ENCODE measurements at regions not wholly inside any gene's neighbourhood (a gene's known extent, or its start where the extent isn't known, plus 50 kb on each side); places are given as distances from the start of the nearest gene placed in this dataset.
A peak's percentile ranks its signal among the peaks of the same experiment; 100 is the strongest.

DNA sequence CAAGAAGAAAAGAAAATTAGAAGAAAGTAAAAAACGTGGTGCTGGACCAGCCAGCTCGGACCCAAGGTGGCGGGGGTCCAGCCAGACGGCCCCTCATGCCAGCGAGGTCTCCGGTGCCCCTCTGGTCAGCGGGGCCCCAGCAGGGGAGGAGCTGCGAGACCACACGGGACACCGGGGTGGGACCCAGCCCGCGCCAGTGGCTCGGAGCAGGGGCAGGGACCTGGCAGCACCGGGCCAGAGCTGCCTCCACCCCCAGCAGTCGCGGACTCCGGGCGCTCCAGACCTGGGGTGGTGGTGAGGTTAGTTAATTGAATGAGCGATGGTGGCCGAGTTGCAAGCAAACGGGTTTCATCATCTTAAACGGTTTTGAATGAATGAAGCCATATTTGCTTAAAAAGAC, 289.9 kb upstream of the MC4R start:
- no peak for DNase-seq (ENCODE audit: extremely low read depth, low read depth)

DNA sequence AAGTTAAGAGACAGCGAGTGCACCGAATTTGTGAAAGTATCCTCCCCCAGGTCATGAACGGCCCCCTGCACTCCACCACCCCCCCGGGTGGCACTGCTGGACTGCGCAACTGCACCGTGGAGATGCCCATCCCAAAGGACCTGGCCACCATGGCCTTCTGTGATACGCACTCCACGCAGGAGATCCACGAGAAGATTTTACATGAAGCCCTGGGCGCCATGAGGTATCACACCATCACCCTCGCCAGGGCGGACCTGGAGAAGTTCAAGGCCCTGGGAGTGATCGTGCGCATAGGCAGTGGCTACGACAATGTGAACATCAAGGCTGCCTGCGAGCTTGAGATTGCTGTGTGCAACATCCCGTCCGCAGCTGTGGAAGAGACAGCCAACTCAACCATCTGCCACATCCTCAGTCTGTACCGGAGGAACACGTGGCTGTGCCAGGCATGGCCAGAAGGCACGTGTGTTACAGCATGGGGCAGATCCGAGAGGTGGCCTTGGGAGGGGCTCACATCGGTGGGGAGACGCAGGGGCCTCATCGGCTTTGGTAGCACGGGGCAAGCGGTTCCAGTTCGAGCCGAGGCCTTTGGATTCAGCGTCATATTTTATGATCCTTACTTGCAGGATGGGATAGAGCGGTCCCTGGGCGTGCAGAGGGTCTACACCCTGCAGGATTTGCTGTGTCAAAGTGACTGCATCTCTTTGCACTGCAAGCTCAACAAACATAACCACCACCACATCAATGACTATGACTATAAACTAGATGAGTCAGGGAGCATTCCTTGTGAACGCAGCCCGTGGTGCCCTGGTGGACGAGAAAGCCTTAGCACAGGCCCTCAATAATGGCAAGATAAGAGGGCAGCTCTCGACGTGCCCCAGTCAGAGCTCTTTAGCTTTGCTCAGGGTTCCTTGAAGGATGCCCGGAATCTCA, 290.8 kb upstream of the MC4R start:
- DNase-seq (ENCODE audit: extremely low read depth, low read depth), result no peak

DNA sequence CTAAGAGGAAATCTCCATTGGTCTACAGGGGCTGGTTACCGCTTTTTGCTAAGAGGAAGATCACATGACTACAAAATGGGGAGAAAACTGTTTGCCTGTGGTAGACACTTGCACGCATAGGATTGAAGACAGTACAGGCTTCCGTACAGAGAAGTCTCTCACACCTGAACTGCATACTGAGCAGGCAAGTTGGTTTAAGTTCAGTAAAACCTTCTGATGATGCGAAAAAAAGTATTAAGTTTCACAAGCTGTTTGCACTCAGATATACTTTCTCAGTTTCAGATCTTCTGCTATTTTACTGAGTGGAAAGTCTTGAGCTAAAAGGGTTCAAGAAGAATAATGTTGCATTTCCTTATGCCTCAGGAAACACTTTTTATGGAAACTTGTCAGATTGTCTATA, 292.2 kb upstream of the MC4R start:
- DNase-seq (ENCODE audit: extremely low read depth, low read depth), result no peak

DNA sequence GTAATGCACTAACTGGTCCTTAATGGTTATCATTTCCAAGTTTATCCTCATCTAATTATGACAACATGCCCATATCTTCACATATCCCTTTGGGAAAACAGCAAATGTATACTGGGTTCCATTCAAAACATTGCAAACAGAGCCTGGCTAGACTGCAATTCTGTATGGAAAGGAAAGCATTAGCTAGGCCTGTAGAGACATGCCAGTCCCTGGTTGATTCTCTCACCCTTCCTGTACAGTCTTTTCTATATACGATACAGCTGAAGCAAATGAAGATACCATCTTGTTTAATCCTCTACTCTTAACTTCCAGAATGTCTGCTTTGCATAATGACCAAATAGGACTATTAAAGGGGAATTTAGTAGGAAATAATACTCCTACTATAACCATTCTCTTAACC, 294.4 kb upstream of the MC4R start:
- no peak for DNase-seq (ENCODE audit: extremely low read depth, low read depth)

DNA sequence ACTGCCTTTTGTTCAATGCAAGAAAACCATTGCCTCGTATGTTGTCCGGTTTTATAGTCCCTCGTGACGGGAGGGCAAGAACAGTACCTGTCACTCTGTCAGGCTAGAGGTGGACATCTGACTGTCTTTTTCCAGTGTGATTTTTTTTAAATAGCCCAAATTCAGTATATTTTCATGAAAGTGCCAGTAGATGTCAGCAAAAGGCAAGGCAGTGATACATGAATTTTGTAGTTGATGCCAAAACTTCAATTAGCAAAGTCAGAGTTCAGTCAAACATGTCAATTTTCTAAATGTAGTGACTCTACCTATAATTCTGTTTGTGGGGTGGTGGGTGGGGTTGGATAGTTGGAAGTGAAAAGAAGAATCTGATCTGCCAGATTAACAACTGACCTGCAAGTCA, 296.0 kb upstream of the MC4R start:
- no peak for DNase-seq (ENCODE audit: extremely low read depth, low read depth)

DNA sequence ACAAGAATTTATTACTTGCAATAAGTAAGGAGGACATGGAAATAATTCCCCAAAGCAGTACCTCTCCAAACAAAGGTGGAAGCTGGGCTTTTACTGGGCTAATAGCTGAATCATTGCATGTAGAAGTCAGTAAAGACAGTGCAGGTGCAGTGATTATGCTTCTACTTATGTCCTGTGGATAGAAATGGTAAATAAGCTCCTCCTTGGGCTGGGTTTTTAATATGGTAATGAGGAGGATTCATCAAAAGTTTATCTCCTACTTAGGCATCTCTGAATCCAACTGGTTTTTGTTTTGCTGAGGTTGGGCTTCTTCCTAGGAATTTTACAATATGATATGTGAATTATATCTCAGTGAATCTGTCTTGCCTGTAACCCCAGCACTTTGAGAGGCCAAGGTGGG, 297.4 kb upstream of the MC4R start:
- DNase-seq (ENCODE audit: extremely low read depth, low read depth), result no peak

DNA sequence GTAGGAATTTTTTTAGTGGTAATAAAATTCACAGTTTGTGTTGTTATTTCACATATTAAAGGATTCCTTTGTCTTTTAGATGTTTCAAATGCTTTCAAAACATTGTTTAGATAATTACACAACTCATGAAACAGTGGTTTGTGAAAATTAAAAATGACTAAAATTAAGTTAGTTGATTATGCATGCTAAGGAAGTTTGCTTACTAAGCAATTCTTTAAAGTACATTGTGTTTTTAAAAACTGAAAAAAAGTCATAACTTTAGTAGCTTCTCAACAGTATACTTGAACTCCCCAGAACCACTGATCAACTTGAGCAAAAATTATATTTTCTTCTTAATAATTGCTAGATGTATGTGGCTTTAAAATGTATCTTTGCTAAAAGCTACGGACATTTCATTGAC, 298.4 kb upstream of the MC4R start:
- no peak for DNase-seq (ENCODE audit: extremely low read depth, low read depth)

DNA sequence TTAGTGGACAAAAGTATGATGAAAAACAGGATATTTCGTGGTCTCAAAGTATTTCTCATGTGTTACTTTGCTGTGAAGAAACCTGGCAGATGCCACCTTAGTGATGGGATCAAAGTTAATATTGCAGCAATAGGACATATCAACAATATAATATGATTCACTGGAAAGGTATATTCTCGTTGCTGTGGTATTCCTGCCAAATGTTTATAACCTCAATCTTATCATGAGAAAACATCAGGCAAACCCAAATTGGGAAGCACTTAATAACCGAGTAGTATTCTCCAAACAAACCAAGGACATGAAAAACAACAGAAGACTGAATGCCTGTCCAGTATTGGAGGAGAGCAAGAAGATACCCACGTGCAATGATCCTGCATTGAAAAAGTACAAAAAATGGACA, 302.6 kb upstream of the MC4R start:
- DNase-seq (ENCODE audit: extremely low read depth, low read depth), result no peak

DNA sequence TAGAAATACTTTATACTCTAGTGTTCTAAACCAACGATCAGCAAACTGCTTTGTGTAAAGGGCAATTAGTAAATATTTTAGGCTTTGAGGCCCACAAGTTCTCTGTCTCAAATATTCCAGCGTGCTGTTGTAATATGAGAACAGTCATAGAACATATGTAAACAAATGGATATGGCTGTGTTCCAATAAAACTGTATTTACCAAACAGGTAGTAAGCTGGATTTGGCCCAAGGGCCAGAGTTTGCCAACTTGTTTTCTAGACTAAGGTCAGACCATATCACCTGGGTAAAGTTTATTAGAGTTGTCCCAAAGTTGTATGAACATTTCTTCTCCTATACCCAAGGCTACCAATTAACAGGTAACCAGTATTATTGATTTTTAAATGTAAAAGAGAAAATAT, 303.2 kb upstream of the MC4R start:
- DNase-seq (ENCODE audit: extremely low read depth, low read depth), result no peak

DNA sequence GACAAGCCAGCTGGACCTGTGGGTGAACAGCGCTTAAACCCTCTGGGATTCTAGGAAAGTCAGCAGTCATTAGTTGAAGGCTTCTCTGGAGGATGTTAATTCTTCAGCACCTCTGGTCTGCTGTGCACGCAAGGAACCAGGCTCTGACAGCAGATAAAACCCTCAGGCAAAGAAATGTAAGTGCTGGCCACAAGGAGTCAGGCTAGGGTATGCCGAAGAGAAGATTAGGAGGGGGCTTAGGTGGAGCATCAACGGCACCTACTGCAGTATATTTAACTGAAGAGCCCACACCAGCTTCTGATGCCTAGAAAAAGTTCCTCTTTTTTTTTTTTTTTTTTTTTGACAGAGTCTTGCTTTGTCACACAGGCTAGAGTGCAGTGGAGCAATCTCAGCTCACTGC, 304.2 kb upstream of the MC4R start:
- DNase-seq (ENCODE audit: extremely low read depth, low read depth), result no peak

DNA sequence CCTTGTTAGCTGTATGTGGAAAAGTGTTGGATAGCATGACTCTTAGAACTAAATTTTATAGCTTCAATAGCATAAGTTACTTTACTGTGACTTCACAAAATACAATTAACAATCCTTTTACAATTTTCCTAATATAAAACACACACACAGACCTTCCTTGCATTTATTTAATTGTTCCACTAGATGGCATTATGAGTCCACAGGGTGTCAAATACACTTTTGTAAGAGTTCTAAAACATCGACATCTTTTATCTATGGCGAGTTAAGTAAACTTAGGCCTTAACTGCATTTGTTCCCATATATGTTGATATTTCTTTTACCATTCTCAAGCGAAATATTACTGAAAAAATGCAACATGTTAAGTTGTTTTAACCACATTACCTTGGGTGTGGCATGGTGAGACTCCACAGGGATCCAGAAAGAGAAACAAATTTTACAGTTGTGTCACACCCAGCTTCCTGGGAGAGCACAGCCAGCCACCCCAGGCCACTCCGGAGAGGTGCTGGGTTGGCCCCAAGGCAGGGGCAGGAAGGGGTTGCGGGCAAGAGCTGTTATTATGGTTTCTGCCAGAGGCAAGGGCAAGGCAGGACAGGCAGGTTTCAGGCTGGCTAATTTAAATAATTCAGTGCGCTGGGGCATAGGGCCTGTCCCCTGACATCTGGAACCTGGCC, 312.4 kb upstream of the MC4R start:
- peak; percentile 4 for DNase-seq (ENCODE audit: extremely low read depth, low read depth)

DNA sequence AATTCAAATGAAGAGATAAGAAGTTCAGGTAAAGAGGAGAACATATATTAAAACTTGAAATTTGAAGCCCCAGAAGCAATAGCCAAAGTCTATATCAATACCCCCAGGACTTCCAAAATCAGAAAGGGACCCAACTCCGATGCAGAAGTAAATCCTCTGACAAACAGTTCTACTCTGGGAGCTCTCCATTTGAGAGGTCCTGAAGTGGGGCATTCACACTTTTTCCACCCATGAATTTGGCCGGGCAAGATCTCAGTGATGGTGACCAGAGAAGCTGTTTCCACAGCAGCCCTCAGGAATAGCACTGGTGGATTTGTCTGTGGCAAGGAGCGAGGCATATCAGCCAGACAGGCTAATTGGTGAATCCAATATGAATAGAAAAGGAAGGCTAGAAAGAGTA, 313.6 kb upstream of the MC4R start:
- no peak for DNase-seq (ENCODE audit: extremely low read depth, low read depth)

DNA sequence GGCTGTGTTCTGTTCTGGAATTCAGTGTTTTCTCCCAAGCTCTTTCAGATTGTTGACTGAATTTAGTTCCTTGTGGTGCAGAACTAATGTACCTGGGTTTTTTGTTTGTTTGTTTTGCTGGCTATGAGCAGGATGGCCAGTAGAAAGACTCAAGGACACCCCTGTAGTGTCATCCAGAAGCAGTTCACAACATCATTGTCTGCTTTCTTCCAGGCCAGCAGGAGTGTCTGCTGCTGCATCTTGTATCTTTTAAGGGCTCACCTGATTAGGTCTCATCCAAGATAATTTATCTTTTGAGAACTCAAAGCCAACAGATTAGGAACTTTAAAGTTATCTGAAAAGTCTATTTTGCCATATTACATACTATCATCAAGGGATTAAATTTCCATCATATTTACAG, 318.5 kb upstream of the MC4R start:
- DNase-seq (ENCODE audit: extremely low read depth, low read depth), result no peak

DNA sequence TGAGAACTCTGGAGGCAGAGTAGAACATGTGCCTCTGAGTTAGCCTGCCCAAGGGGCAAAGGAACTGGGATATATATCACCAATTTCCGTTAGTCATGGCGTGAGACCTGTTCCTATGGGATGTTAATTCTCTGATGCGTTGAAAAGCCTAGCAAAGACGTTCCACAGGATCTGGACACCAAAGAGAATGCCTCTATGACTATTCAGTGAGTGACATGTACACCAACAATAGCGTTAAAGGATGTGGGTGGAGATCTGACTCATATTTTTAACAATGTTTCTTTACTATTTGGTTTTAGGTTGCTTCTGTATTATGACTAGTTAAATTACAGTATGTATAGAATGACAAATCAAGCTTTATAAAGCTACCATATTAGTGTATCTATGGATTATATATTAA, 320.9 kb upstream of the MC4R start:
- DNase-seq (ENCODE audit: extremely low read depth, low read depth), result no peak

DNA sequence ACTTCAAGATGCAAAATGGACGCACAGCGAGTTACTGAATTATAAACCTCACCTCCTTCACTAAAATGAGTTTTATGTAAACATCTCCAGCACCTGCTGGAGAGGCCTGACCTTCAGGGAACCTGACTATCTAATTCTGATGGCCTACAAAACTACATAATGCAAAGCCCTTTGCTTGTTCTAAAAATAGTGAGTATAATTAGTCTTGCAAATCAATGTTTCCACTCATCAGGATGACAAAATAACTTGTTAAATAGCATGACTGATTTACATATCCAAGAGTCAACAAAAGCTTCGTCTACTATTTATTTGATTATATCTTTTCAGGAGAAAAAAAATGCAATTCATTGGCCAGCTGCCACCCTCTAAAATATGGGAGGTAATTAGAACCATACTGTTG, 326.3 kb upstream of the MC4R start:
- no peak for DNase-seq (ENCODE audit: extremely low read depth, low read depth)

DNA sequence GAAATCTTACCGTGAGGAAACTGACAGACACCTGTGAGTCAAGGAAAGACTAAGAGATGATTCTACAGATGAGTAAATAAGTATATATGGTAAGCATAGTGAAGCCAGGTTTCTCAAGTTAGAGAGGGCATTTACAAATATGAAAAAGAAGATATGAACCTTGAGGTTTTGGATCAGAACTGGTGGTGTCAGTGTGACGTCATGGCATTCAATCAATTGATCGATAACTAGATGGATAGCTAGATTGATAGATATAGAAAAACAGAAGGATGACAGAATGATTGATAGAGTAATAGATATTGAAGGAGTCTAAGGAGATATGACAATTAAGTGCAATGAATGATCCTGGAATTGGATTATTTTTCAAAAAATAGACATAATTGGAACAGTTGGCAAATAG, 350.2 kb upstream of the MC4R start:
- no peak for DNase-seq (ENCODE audit: extremely low read depth, low read depth)

DNA sequence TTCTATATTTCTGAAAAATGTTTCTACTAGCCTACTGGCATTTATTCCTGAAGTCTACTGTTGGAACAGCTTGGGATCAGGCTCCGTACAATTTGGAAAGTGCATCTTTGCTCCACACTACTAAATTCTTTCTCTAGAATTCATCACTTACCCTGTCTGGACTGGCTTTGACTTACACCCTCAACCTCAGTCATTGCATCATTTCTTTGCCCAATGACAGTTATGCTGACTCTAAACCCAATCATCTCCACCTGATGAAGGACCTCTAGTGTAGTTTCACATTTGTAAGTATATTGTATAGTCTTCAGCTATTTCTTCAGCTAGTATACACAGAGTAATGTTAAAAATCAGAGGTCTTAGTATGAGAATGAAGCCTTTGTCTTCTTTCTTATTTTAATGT, 359.6 kb upstream of the MC4R start:
- peak; percentile 14 for DNase-seq (ENCODE audit: extremely low read depth, low read depth)

DNA sequence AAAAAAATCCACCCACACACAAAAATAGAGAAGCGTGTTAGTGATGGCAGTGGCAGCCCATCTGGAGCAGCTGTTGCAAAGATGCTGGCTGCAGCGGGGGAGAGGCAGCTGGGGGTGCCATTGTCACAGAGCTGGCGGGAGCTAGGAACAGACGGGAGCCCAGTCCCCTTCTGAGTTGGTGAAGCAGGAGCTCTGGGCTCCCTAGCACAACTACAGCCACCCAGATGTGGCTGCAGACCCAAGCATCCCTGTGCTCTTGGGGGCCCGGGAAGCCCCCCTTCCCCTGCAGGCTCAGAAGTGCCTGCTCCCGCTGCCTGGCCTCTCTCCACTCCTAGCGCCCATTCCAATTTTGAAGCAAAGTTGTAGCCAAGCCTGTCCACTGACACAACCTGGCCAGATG, 366.6 kb upstream of the MC4R start:
- no peak for DNase-seq (ENCODE audit: extremely low read depth, low read depth)

DNA sequence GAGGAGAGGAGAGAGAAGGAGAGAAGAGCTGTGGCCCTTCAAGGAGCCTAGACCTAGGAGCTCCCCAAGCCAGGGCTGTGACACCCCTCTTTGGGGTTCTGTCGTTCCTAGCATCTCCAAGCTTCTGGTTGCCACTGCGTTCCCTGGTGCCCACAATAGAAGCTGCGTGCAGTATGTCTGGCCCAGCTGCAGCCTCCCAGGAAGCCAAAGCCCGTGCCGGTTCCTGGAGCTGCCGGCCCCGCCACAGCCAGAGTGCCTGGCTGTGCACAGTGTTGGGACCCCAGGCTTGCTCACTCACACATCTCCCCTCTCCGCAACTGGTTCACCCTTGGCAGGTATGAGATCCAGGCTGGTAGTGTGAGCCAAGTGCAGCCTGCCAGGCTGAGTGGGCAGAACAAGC, 367.7 kb upstream of the MC4R start:
- DNase-seq (ENCODE audit: extremely low read depth, low read depth), result no peak

DNA sequence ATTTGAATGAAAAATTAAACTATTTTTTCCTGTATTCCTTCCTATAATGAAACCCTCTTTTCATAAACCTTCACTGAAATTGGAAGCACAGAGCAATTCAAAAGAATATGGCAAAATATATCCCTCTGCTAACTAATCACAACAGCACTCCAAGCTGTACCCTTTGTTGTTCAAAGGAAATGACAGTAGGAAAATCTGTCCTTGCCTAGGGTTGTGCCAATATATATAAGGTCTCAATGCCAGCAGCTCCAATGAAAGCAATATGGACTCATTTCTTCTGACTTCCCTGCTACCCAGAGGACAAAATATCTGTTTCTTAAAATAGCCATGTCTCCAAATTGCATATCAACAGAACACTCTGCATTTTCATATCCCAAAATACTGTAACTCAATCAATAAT, 373.9 kb upstream of the MC4R start:
- DNase-seq (ENCODE audit: extremely low read depth, low read depth), result no peak

DNA sequence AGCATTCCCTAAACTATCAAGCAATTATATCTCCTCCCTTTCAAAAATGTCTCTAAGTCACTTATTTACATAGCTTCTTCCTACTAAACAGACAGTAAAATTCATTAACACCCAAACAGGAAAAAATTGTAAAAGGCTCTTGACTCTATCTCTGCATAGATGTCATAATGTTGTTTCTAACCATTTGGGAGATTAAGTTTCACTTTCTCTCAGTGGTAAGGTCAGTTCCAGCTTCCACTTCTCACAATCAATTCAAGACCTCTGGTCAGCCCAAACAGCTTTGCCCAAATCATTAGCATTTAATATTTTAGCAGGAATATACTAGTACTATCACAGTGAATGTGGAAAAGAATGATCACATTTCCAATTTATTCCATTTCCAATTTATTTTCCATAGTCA, 374.3 kb upstream of the MC4R start:
- DNase-seq (ENCODE audit: extremely low read depth, low read depth), result no peak

DNA sequence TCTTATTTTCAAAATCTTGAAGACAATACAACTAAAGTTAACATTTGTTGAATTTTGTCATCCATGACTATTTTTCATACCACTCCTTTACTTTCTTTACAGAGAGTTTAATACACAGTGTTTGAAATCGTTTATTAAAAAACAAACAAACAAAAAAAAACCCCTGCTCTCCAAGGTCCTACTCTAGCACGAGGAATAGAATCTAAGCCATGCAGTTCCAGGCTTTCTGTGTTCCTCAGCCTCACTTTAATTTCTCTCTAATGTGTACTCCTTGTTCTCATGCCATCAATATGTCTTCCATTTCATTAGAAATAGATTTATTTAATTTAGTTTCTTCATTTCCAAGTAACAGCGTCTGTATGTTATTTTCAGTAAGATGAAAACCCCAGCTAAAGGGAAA, 381.2 kb upstream of the MC4R start:
- no peak for DNase-seq (ENCODE audit: extremely low read depth, low read depth)

Data from NCI-H460 (cell line).